ENCODE measurements at regions not wholly inside any gene's neighbourhood (a gene's known extent, or its start where the extent isn't known, plus 50 kb on each side); places are given as distances from the start of the nearest gene placed in this dataset.

GRCh38 chr19:33898062-33898677, 101.5 kb downstream of the KCTD15 start:
- TF ChIP-seq CTCF (conservative IDR thresholded peaks at IDR 0.05) (no peak), ZFX (IDR thresholded peaks at IDR 0.05) (no peak)
